NCI-H345 (cell line): ENCODE measurements at regions not wholly inside any gene's neighbourhood (a gene's known extent, or its start where the extent isn't known, plus 50 kb on each side); places are given as distances from the start of the nearest gene placed in this dataset.
"Not testable (repeated sequence)": the region's sequence is repeated elsewhere in the genome, so short reads cannot be mapped to it uniquely, and the experiment has no call there.

ENCODE experiments used
- DNase-seq: peaks from one replicate; lab custom pipeline; 2025; lab: John Stamatoyannopoulos, UW

DNA sequence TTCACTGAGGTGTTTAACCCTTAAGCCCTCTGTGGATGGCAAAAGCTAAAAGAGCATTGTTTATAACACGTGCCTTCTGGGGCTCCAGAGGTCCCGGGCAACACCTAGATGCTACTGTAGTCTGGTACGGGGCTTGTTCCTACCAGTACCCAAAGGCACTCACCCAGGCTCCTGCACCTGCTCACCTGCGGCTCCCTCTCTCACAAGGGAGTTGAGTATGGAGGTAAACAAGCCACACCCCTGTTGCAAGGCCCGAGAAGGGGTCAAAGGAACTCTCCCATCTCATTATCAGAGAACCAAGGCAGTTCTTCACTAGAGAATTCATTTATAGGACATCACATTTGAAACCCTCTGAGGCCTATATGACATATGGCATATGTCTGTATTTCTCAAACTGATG, 53.4 kb upstream of the IL6ST start:
- DNase-seq, result peak; percentile 10

DNA sequence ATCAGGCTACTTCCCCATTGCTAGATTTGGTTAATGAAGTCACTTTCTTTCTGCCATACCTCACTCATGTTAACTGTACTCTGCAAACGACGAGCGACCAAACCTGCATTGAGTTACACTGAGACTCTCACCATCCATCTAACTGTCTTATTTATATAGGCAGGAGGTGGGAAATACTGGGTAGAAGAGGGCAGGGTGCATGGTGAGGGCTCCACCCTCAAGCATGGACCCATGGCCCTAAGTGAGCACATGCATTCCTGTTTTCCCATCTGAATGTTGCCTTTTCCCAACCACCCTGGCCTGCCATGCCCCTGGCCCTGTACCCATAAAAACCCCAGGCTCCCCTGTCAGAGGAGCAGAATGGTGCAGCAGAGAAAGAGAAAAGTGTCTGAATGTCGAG, 52.7 kb upstream of the IL6ST start:
- DNase-seq, result no peak

DNA sequence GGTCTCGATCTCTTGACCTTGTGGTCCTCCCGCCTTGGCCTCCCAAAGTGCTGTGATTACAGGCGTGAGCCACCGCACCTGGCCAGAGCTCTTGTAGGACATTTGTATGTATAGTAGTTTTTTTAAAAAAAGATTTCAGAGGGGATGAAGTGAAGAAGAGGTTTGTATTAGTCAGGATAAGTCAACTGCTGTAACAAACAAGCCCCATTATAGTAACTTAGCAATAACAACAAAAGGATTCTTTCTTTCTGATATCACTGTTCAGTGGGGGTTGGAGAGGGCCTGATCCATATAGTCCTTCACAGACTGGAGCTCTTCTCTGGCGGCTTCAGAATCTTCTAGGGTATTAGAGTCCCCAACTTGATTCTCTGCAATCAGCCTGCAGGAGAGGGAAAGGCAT, 50.7 kb upstream of the IL6ST start:
- no peak for DNase-seq

DNA sequence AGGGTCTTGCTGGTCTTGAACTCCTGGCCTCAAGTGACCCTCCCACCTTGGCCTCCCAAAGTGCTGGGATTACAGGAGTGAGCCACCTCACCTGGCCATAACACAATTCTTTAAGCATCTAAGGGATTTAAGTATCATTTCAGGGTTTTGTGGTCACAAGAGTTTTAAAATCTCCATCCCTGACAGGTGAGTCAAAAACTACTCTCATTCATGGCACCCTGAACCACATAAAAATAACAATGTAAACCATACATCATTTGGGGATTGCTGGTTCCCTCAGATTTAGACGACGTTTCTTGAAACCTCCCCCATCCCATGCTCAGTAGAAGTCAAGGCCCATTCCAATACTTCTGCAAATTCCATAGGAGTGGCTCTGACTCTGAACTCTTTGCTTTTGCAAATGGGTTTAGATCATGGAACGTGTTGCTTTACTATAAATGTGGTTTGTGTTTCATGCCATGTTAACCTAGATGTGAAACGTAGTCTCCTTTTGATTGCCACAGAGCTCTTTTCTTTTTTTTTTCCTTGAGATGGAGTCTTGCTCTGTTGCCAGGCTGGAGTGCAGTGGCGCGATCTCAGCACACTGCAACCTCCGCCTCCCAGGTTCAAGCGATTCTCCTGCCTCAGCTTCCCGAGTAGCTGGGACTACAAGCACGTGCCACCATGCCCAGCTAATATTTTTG, 50.1 kb upstream of the IL6ST start:
- DNase-seq, result not testable (repeated sequence)
